HPDE6-E6E7 (cell line): ENCODE measurements at regions not wholly inside any gene's neighbourhood (a gene's known extent, or its start where the extent isn't known, plus 50 kb on each side); places are given as distances from the start of the nearest gene placed in this dataset.
"Not testable (repeated sequence)": the region's sequence is repeated elsewhere in the genome, so short reads cannot be mapped to it uniquely, and the experiment has no call there.

Experiments used
- DNase-seq: peaks from one replicate; pipeline ENCODE4 v3.0.0; 2011; ENCODE audit warnings: missing footprints; ENCODE audit errors: extremely low spot score

- no peak for DNase-seq
Observed at GRCh38 chr6:8623441-8623840, 188.1 kb upstream of the SLC35B3 start.

- DNase-seq, result no peak
Observed at GRCh38 chr6:8619853-8620252, 184.5 kb upstream of the SLC35B3 start.

- DNase-seq, result not testable (repeated sequence)
Observed at GRCh38 chr6:8619408-8619807, 184.1 kb upstream of the SLC35B3 start.

GRCh38 chr6:8608737-8609136, 173.4 kb upstream of the SLC35B3 start:
- DNase-seq, result no peak

DNA sequence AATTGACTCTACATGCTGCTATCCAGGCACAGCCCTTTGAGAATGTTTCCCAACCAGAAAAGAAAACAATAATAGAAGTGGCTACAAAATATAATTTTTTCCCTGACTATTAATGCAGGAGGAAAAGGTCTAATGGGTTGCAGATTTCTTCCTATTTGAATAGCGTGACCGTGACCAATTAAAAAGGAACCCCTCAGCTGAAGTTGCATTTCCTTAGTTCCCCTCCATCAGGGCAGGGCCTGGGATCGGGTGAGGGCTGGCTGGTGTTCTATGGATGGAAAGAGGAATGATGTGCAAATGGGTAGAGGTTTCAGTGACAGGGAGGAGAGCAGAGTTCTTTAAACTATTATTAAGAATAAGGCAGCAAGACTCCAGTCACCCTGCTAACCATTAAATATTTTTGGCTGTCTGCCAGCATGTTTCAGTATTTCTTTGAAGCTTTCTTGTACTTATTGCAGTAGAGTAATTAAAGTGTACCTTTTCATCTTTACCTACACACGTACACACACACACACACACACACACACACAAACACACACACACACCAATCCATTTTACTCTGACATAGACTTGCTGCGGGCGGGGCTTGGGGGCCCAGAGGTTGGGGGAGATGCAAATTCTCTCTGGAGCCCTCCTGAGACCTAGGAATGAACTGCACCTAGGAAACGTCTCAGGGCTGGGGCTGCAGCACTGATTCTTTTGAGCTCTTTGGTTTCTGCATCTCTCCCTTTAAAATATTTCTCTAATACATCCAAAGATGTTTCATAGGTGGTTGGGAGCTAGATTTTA, 154.8 kb upstream of the SLC35B3 start:
- DNase-seq, result no peak

DNA sequence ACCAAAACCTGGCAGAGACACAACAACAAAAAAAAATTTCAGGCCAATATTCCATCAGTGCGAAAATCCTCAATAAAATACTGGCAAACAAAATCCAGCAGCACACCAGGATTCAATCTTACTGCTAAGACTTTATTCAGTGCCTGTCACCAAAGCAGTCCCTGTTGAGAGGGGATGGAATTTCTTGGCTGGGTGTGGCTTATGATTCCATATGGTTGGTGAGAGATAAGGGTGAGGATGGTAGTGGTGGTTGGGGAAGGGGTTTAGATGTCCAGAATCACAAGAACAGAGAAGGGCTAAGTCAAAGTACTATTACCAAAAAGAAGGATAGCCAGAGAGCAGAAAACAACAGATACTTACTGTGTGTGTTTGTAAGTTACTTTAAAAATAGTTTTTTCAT, 152.8 kb upstream of the SLC35B3 start:
- DNase-seq, result no peak

DNA sequence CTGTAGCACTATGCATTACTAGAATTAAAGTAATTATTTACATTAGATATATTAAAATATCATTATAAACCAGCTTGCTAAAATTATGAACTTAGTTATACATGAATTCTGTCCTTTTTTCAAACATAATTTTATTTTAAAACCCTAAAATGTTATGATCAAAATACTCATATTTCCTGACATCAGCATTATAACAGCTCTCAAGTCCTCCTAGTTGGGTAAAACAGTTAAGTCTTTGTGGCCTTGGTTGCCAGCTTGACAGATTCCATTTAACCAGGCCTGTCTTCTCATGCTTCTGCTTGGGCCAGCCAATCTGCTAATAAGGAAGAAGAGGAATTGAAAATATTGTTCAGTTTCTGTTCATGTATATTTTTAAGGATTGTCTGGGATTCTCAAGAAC, 147.9 kb upstream of the SLC35B3 start:
- DNase-seq, result no peak

DNA sequence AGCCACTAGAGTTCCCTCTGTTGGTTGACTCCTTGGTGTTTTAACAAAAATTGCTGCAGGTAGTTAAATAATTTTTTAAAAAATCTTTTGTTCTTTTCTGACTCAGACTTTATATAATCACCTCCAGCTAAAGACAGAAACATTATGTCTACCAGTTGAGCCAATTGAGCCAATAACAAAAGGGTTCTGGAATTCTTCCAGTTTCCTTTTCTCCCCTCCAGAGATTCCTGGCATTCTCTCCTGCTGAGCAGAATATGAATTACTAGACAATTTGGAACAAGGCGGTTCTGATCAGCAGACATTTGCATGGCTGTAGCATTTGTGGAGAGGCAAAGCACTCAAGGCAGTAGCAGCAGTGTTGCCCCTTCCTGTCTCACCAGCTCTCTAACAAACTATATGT, 144.0 kb upstream of the SLC35B3 start:
- no peak for DNase-seq

DNA sequence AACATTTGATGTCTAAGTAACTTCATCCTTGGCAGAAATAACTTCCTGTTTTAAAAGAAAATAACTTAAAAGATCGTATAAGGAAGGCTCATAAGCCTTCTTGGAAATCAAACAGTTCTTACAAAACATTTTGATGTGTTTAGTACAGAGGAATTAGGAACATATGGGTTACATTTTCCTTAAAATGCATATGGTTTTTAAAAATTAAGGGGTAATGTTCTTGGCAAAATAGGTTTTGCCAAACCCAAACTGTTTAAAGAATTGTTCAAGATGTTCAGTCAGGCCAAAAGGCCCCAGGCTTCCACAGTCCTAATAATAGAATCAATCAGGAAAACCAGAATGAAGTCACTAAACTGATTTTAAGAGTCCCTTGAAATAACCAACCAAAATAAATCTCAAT, 142.7 kb upstream of the SLC35B3 start:
- no peak for DNase-seq

DNA sequence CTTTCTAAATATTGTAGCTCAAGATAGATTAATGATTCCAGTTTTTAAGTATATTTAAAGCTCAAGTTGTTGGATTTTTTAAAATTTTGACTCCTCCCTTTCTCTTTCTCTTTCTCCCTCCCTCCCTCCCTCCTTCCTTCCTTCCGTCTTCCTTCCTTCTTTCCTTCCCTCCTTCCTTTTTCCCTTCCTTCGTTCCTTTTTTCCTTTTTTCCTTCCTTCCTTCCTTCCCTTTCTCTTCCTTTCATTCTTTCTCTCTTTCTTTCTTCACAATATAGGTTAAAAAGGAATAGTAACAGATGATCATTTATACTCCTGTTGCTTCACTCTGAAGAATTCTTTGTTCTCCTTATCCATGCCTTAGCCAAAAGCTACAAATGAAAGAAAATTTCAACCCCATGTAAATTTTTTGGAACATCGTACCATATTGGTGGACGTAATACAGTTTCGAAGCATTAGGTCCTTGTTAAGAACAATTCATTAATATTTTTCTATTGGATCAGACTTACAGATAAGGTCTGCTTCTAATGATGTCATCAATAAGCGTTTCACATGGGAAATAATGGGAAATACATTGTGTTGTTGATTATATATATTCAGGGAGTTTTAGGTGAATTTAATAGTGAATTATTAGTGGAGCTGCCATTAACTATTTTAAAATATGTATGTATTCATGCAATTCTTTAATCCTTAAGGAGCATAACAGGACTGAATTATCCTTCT, 139.6 kb upstream of the SLC35B3 start:
- no peak for DNase-seq

DNA sequence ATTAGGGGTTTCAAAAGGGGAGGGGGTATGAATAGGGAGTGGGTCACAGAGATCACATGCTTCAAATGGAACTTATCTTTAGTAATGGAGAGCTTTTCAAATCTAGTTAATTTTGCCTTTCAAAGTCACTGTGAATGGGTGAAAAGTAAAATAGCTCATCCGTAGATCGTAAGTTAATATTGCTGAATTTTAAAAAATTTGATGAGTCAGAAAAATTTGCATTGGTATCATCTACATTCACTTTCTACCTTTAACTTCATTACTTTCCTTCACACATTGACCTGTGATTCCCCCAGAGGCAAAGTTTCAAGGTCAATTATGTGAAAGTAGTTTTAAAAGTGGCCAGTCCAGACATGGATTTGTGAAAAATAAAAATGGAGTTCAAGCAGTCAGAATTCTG, 139.0 kb upstream of the SLC35B3 start:
- no peak for DNase-seq

GRCh38 chr6:8570256-8570920, 135.0 kb upstream of the SLC35B3 start:
- DNase-seq, result no peak

DNA sequence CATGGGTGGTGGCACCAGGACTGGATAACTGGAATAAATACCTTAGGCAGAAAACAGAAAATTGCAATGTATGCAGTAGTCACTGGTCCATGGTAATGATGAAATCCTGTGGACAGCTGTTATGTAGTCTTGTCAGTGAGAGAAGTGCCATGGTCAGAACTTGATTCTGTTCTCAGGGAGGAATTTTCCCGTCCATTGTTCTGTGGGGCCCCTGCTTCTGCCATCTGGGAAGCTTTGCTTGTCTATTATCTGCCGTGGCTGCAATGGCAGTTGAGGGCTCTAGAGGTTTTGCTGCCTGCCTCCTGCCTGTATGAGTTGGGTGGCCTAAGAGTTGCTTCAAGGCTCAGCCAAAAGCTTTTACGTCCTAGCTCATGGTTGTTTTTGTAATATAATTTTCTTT, 126.8 kb upstream of the SLC35B3 start:
- DNase-seq, result no peak

GRCh38 chr6:8558953-8559352, 123.6 kb upstream of the SLC35B3 start:
- no peak for DNase-seq

DNA sequence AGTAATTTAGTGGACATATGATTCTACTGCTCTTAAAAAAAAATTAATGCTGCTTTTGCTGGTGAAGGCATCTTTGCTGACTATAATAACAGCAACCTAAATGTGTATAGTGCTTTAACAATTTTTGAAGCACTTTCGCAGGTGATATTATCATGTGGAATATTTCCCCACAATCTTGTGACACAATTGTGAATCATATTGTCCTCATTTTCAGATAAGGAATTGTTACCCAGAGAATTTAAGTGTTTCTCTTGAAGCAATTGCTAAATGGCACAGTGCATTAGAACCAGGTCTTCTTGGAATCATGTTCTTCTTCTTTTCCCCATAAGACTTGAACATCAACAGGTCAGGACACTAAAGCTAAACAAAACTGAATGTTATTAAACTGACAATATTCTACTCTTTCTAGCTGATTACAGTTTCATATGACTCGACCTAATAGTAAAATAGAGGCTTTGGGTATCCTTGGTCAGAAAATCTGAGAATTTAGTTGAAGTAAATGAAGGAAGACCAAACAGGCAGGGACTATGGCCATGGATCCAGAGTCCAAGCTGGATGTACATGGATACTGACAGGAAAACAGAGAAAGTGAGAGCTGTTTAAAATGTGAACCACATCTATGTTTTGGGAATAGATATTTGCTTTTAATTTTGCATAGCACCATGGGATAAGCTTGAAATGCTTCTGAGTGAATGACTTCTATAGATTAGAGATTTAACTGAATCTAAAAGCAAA, 121.8 kb upstream of the SLC35B3 start:
- no peak for DNase-seq

DNA sequence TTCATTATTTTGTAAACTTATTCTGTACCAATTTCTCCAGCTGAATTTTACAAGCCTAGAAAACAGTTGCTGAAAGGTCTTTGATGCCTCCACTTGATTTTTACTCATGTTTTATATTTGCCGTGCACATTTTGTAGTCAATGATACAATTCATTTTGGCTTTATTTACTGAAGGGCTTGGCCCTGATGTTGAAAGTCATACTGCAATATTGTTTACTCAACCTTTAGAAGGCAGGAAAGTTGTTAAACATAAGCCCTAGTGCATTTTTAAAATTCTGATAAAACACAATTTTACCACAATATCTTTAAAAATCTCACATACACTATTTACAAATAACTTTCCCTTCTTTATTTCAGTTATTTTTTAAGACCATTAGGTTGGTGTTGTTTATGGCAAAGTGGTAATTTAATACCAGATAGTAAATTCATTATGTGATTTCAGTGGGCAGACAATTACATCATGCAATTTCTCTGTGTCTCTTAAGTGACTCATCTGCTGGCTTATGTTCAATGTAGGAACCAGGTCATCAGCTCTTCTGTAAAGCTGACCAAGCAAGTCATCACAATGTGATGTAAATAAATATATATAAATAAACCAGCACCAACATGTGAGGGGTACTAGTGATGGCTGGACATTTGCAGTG, 121.1 kb upstream of the SLC35B3 start:
- peak; percentile 58 for DNase-seq

DNA sequence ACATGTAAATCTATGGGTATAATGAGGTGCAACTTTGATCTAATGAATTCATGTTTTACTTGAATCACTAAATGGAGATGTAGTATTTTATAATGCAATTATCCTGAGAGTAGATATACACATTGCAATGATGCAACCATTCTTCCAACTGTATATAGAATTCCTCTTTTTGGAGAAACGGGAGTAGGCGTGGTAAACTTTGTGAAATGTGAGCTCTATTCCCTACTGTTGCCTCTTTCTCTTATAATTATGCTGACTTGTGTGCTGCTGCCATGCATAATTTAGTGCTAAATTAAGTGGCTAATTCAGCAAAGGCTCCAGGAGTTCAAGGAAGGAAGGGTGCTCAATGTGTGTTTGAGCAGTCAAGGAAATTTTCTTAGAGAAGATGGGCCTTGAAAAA, 116.6 kb upstream of the SLC35B3 start:
- no peak for DNase-seq

GRCh38 chr6:8551386-8551785, 116.0 kb upstream of the SLC35B3 start:
- DNase-seq, result no peak

GRCh38 chr6:8549074-8549790, 113.9 kb upstream of the SLC35B3 start:
- no peak for DNase-seq

GRCh38 chr6:8546496-8546895, 111.2 kb upstream of the SLC35B3 start:
- no peak for DNase-seq

DNA sequence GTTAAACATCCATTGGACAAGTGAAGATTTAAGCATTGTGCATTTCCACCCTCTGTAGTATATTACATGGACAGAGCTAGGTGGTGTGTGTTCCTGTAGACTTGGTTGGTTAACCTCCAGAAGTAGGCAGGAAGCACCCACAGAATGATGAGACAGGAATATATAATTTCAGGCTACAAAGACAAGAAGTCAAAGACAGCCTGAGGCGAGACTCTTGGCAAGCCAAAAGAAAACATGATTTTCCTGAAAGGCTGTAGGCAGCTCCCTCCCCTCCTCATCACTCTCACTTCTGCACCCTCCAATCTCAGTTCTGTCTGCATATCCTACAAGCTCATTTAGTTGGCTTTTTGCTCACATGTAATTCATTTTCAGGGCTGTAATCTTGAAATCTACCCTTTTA, 110.0 kb upstream of the SLC35B3 start:
- DNase-seq, result no peak
